Stimulated activated CD8-positive, alpha-beta memory T cell treated with anti-CD3 and anti-CD28 coated beads, Interleukin-7, amount 100 ng/mL, for 48 hours (primary cell): ENCODE measurements at regions not wholly inside any gene's neighbourhood (a gene's known extent, or its start where the extent isn't known, plus 50 kb on each side); places are given as distances from the start of the nearest gene placed in this dataset.

Source experiments
- DNase-seq, 2 donors: peaks; one replicate each; pipeline ENCODE4 v3.0.0-alpha.2; 2020; ENCODE audit warnings: low read depth in 1 of 2; ENCODE audit errors: extremely low read depth in 1 of 2

- no peak for DNase-seq
Observed at GRCh38 chr3:157639756-157640426, 136.7 kb upstream of the VEPH1 start.

GRCh38 chr3:157637866-157638265, 134.7 kb upstream of the VEPH1 start:
- DNase-seq, result no peak

GRCh38 chr3:157633241-157633640, 130.0 kb upstream of the VEPH1 start:
- DNase-seq, result no peak

GRCh38 chr3:157632075-157632474, 128.9 kb upstream of the VEPH1 start:
- DNase-seq, result no peak

GRCh38 chr3:157631478-157631877, 128.3 kb upstream of the VEPH1 start:
- no peak for DNase-seq

- DNase-seq, result no peak
Observed at GRCh38 chr3:157626817-157627216, 123.6 kb upstream of the VEPH1 start.

- no peak for DNase-seq
Observed at GRCh38 chr3:157624801-157625200, 121.6 kb upstream of the VEPH1 start.

GRCh38 chr3:157618886-157619285, 115.7 kb upstream of the VEPH1 start:
- no peak for DNase-seq

- no peak for DNase-seq
Observed at GRCh38 chr3:157618075-157618760, 115.0 kb upstream of the VEPH1 start.

- DNase-seq, result no peak
Observed at GRCh38 chr3:157614896-157615295, 111.7 kb upstream of the VEPH1 start.

- no peak for DNase-seq
Observed at GRCh38 chr3:157611536-157612076, 108.4 kb upstream of the VEPH1 start.

- DNase-seq, result no peak
Observed at GRCh38 chr3:157610876-157611535, 107.8 kb upstream of the VEPH1 start.

GRCh38 chr3:157607826-157608405, 104.7 kb upstream of the VEPH1 start:
- DNase-seq, result no peak

- DNase-seq, result no peak
Observed at GRCh38 chr3:157606852-157607197, 103.6 kb upstream of the VEPH1 start.

GRCh38 chr3:157606011-157606851, 103.0 kb upstream of the VEPH1 start:
- DNase-seq, result peak; percentile 28 to 53

GRCh38 chr3:157605356-157605755, 102.1 kb upstream of the VEPH1 start:
- no peak for DNase-seq

- no peak for DNase-seq
Observed at GRCh38 chr3:157602424-157602823, 99.2 kb upstream of the VEPH1 start.

GRCh38 chr3:157595259-157595658, 92.0 kb upstream of the VEPH1 start:
- no peak for DNase-seq

GRCh38 chr3:157594413-157594812, 91.2 kb upstream of the VEPH1 start:
- DNase-seq, result no peak

- no peak for DNase-seq
Observed at GRCh38 chr3:157592769-157593168, 89.6 kb upstream of the VEPH1 start.

- no peak for DNase-seq
Observed at GRCh38 chr3:157590273-157590672, 87.1 kb upstream of the VEPH1 start.
